ENCODE measurements at regions not wholly inside any gene's neighbourhood (a gene's known extent, or its start where the extent isn't known, plus 50 kb on each side); places are given as distances from the start of the nearest gene placed in this dataset.

DNA sequence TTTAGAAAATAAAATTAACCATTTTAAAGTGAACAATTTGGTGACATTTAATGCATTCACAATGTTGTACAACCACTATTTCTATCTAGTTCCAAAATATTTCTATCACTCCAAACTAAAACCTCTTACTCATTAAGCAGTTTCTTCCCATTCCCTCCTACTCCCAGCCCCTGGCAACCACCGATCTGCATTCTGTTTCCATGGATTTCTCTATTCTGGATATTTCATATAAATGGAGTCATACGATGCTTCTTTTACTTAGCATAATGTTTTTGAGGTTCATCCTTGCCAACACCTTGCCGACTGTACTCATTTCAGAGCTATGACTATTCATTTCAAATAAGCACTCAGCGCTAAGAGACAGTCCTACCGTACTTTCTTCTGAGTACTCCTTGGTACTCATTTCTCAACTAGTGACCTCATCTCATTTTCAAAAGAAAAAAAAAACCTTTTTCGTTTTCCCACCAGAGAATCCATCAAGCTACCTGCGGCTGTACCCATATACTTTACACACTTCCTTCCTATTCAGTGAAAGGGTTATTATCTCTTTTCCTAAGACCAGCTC is 259.2 kb downstream of the UTRN start:
- H2AK5ac ChIP-seq (ENCODE audit: low read depth, low read length), result no peak overlapping the region
- H3K4me3 ChIP-seq (ENCODE audit: extremely low read depth in 1 of 4, insufficient read depth in 2 of 4, low read depth in 3 of 4, low read length in 4 of 4), result no peak overlapping the region
- no peaks in the 10 kb centered on the region for H4K20me1 ChIP-seq (replicated peaks in 1 of 2; ENCODE audit: control insufficient read depth in 1 of 2, insufficient read depth in 2 of 2, low read length in 2 of 2)
- no peak overlapping the region for H4K8ac ChIP-seq (ENCODE audit: extremely low read depth, insufficient read depth, low read length)
- H3K23ac ChIP-seq (ENCODE audit: insufficient read length), result no peak overlapping the region
- ChIA-PET POLR2A (ENCODE audit: partially characterized antibody) (no interaction called here), CTCF (ENCODE audit: partially characterized antibody) (interaction anchor here (0.6 kb wide), 1 partner anchor 15 kb away, joined by 3 read pairs; no protein-coding TSS in a partner anchor)
- H2BK15ac ChIP-seq (ENCODE audit: low read length), result no peak overlapping the region
- H3K36me3 ChIP-seq (ENCODE audit: control insufficient read depth in 2 of 4, insufficient read depth in 4 of 4, low read length in 3 of 4), result peaks cover 0 to 10% (median 1%) of the 10 kb centered on the region in 4 experiments; a peak in 1 of 8 replicates
- no peak overlapping the region for H4K91ac ChIP-seq (replicated peaks; ENCODE audit: insufficient read length, low read length)
- 95% methylated on average over 7 of the region's 7 CpGs; no CpG with 5 or more reads in 1 of the 2 experiments for WGBS, 2 experiments (ENCODE audit: extremely low coverage in 1 of 2, insufficient coverage in 1 of 2, insufficient read length in 1 of 2, insufficient replicate concordance in 2 of 2, low coverage in 1 of 2, low lambda C conversion rate in 2 of 2, missing lambda C conversion rate in 1 of 2)
- H2AFZ ChIP-seq (ENCODE audit: low read length), result no peak overlapping the region
- no peak overlapping the region for H2BK12ac ChIP-seq (ENCODE audit: low read depth, low read length)
- H3K79me1 ChIP-seq (ENCODE audit: low read depth, low read length), result no peaks in the 10 kb centered on the region
- no peak for TF ChIP-seq SUZ12 (IDR thresholded peaks at IDR 0.05; ENCODE audit: low read length)
- no peak for TF ChIP-seq RFX5 (IDR thresholded peaks at IDR 0.05; ENCODE audit: borderline replicate concordance, low read depth, low read length)
- TF ChIP-seq EGR1 (IDR thresholded peaks at IDR 0.05; ENCODE audit: borderline replicate concordance, low read depth, low read length), result no peak
- no peak for TF ChIP-seq TCF12 (IDR thresholded peaks at IDR 0.05; ENCODE audit: low read depth, low read length)
- no peak for TF ChIP-seq SRF (IDR thresholded peaks at IDR 0.05; ENCODE audit: low read depth, low read length)
- no peak for TF ChIP-seq CEBPB (IDR thresholded peaks at IDR 0.05; ENCODE audit: low read depth, low read length)
- TF ChIP-seq KDM1A (IDR thresholded peaks at IDR 0.05; ENCODE audit: borderline replicate concordance, low read length), result no peak
- DNase-seq (ENCODE audit: low read depth in 1 of 2, low spot score in 2 of 2) (no peak), FAIRE-seq (no peak)
- H3K14ac ChIP-seq (ENCODE audit: insufficient read length), result no peak overlapping the region
- H3K4ac ChIP-seq (replicated peaks; ENCODE audit: insufficient read length, low read depth, low read length), result no peak overlapping the region
- no peaks in the 10 kb centered on the region for H3K27me3 ChIP-seq (replicated peaks in 1 of 4; ENCODE audit: control insufficient read depth in 3 of 4, extremely low read depth in 1 of 4, insufficient read depth in 3 of 4, low read length in 3 of 4)
- no peak overlapping the region for H3K56ac ChIP-seq (replicated peaks; ENCODE audit: insufficient read length, low read depth, low read length)
- H4K5ac ChIP-seq (ENCODE audit: insufficient read length, low read depth, low read length), result no peak overlapping the region
- H2BK5ac ChIP-seq (ENCODE audit: low read depth, low read length), result no peak overlapping the region
- H3K9me3 ChIP-seq (ENCODE audit: insufficient read depth in 2 of 2, low read depth in 1 of 2, low read length in 1 of 2), result no peaks in the 10 kb centered on the region
- no peak overlapping the region for H3K4me2 ChIP-seq (ENCODE audit: insufficient read depth in 1 of 2, low read depth in 2 of 2, low read length in 2 of 2)
- no peaks in the 10 kb centered on the region for H3K79me2 ChIP-seq (ENCODE audit: control insufficient read depth in 1 of 2, insufficient read depth in 2 of 2, low read length in 2 of 2)
- H3K9ac ChIP-seq (replicated peaks in 1 of 4; ENCODE audit: extremely low read depth in 1 of 4, low read depth in 3 of 4, low read length in 3 of 4), result no peak overlapping the region
- no peak overlapping the region for H2BK120ac ChIP-seq (replicated peaks; ENCODE audit: low read depth, low read length)
- H3K18ac ChIP-seq (ENCODE audit: extremely low read depth, low read length), result no peak overlapping the region
- no peak overlapping the region for H2BK20ac ChIP-seq (ENCODE audit: low read length)
- H3K27ac ChIP-seq (ENCODE audit: low read depth, low read length), result no peak overlapping the region
- H3K23me2 ChIP-seq (ENCODE audit: low read depth, low read length), result no peaks in the 10 kb centered on the region
- H3K4me1 ChIP-seq (replicated peaks in 1 of 4; ENCODE audit: control insufficient read depth in 3 of 4, insufficient read depth in 4 of 4, low read length in 3 of 4), result peaks cover 0 to 4% (median 1%) of the 10 kb centered on the region in 4 experiments; a peak in 2 of 7 replicates

Measured in H1 (cell line).